Cardiac muscle cell (in vitro differentiated cells and primary cell): ENCODE measurements at regions not wholly inside any gene's neighbourhood (a gene's known extent, or its start where the extent isn't known, plus 50 kb on each side); places are given as distances from the start of the nearest gene placed in this dataset.

ENCODE experiments used
- DNase-seq, 2 donors: peaks; one replicate each; pipeline versions ENCODE4 v3.0.0 to v3.0.0-alpha.2; 2010 to 2017; ENCODE audit warnings: low read depth in 1 of 2, low spot score in 1 of 2
- H3K27ac ChIP-seq: fragments of 200-600 bp; sonication (generic); 2 replicates; pipeline ENCODE4 v1.5.1; 2016
- H3K27me3 ChIP-seq: fragments of 200-600 bp; sonication (generic); 2 replicates; pipeline ENCODE4 v1.6.0; 2016; ENCODE audit warnings: control low read depth
- H3K36me3 ChIP-seq: fragments of 200-600 bp; sonication (generic); 2 replicates; pipeline ENCODE4 v1.5.1; 2016; ENCODE audit warnings: control low read depth
- H3K4me1 ChIP-seq: fragments of 200-600 bp; sonication (generic); 2 replicates; pipeline ENCODE4 v1.8.1; 2017; ENCODE audit warnings: low read depth, mild to moderate bottlenecking, mixed run types
- H3K4me3 ChIP-seq: fragments of 200-600 bp; sonication (generic); 2 replicates; pipeline ENCODE4 v1.5.1; 2016; ENCODE audit warnings: mild to moderate bottlenecking
- H3K9me3 ChIP-seq: fragments of 200-600 bp; sonication (generic); 2 replicates; pipeline ENCODE4 v1.5.1; 2017; ENCODE audit warnings: low read depth, mild to moderate bottlenecking, control low read depth
- CTCF ChIP-seq: IDR thresholded peaks from 2 replicates; pipeline ENCODE4 v1.5.1; 2012; ENCODE audit warnings: low read depth, mild to moderate bottlenecking, low read length

- no peak overlapping the region for H3K4me3 ChIP-seq
- TF ChIP-seq CTCF, result no peak
- DNase-seq, result no peak
- H3K27me3 ChIP-seq, result no peaks in the 10 kb centered on the region
- H3K9me3 ChIP-seq, result no peaks in the 10 kb centered on the region
- H3K36me3 ChIP-seq, result no peaks in the 10 kb centered on the region
- H3K27ac ChIP-seq, result no peak overlapping the region
- H3K4me1 ChIP-seq, result no peaks in the 10 kb centered on the region
Observed at GRCh38 chr3:1792466-1792865, 306.2 kb upstream of the CNTN4 start.

GRCh38 chr3:1798711-1799405, 299.8 kb upstream of the CNTN4 start:
- H3K36me3 ChIP-seq, result no peaks in the 10 kb centered on the region
- no peaks in the 10 kb centered on the region for H3K27me3 ChIP-seq
- H3K4me1 ChIP-seq, result no peaks in the 10 kb centered on the region
- H3K4me3 ChIP-seq, result no peak overlapping the region
- TF ChIP-seq CTCF, result no peak
- H3K27ac ChIP-seq, result no peak overlapping the region
- no peaks in the 10 kb centered on the region for H3K9me3 ChIP-seq
- no peak for DNase-seq

GRCh38 chr3:1805331-1805730, 293.3 kb upstream of the CNTN4 start:
- TF ChIP-seq CTCF, result no peak
- Histone ChIP-seq H3K36me3 (no peaks in the 10 kb centered on the region), H3K4me1 (no peaks in the 10 kb centered on the region), H3K27me3 (no peaks in the 10 kb centered on the region), H3K9me3 (no peaks in the 10 kb centered on the region), H3K4me3 (no peak overlapping the region), H3K27ac (no peak overlapping the region)
- DNase-seq, result no peak

DNA sequence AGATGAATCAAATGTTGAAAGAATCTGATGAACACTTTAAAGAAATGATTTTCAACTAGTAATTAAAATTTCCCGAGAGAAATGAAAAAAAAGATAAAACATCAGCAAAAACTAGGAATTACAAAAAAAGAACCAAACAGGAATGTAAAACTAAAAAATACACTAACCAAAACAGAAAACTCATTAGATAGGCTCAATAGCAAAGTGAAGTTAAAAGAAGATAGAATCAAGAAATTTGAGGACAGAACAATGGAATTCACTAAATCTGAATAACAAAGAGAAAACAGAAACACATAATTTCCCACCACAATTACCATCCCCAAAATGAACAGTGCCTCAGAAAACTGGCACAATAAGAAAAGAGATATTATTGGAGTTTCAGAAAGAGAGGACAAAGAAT, 290.1 kb upstream of the CNTN4 start:
- no peak overlapping the region for H3K27ac ChIP-seq
- no peak for DNase-seq

DNA sequence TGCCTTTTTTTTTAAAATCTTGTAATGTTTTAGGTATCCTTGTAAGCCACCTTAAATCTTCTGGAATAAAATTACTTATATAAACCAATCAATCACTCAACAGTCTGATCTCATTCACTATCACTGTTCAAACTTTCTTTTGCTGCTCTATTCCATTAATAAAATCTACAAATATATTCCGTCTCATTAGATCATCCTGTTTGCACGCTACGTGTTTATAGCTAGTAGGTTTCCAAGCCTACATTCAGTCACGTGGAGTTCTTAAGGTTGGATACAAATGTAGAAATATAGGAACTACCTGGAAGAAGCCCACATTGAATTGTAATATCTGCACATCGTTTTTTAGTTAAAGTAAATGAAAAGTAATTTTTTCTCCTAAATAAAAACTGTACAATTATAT, 274.8 kb upstream of the CNTN4 start:
- TF ChIP-seq CTCF, result no peak
- Histone ChIP-seq H3K27me3 (no peaks in the 10 kb centered on the region), H3K27ac (no peak overlapping the region), H3K9me3 (no peaks in the 10 kb centered on the region), H3K36me3 (no peaks in the 10 kb centered on the region), H3K4me3 (no peak overlapping the region), H3K4me1 (no peaks in the 10 kb centered on the region)
- DNase-seq, result no peak

More for the DNA sequence above, 290.1 kb upstream of the CNTN4 start:
- H3K4me3 ChIP-seq, result no peak overlapping the region
- no peak for TF ChIP-seq CTCF
- H3K4me1 ChIP-seq, result no peaks in the 10 kb centered on the region
- H3K27me3 ChIP-seq, result no peaks in the 10 kb centered on the region
- H3K36me3 ChIP-seq, result no peaks in the 10 kb centered on the region
- H3K9me3 ChIP-seq, result no peaks in the 10 kb centered on the region

- Histone ChIP-seq H3K9me3 (no peaks in the 10 kb centered on the region), H3K36me3 (no peaks in the 10 kb centered on the region), H3K27ac (no peak overlapping the region), H3K27me3 (no peaks in the 10 kb centered on the region), H3K4me1 (no peaks in the 10 kb centered on the region), H3K4me3 (no peak overlapping the region)
- no peak for TF ChIP-seq CTCF
- no peak for DNase-seq
Observed at GRCh38 chr3:1824359-1824758, 274.3 kb upstream of the CNTN4 start.
